Smooth muscle cell (in vitro differentiated cells): ENCODE measurements at regions not wholly inside any gene's neighbourhood (a gene's known extent, or its start where the extent isn't known, plus 50 kb on each side); places are given as distances from the start of the nearest gene placed in this dataset.

Experiments used
- DNase-seq: peaks from one replicate; lab custom pipeline; 2025; ENCODE audit not compliant: unreplicated experiment; lab: John Stamatoyannopoulos, UW
- H2AFZ ChIP-seq: fragments of 200-600 bp; sonication (generic); 2 replicates; pipeline ENCODE4 v1.6.0; 2016; ENCODE audit warnings: antibody characterized with exemption, low read depth, mild to moderate bottlenecking
- H3F3A ChIP-seq: fragments of 200-600 bp; sonication (generic); 2 replicates; pipeline ENCODE4 v1.6.0; 2017; ENCODE audit warnings: antibody characterized with exemption, low read depth
- H3K27ac ChIP-seq: fragments of 200-600 bp; sonication (generic); 2 replicates; pipeline ENCODE4 v1.5.1; 2016; ENCODE audit warnings: low read depth, mild to moderate bottlenecking
- H3K27me3 ChIP-seq: fragments of 200-600 bp; sonication (generic); 2 replicates; pipeline ENCODE4 v1.6.1; 2016; ENCODE audit warnings: low read depth, mild to moderate bottlenecking
- H3K36me3 ChIP-seq: fragments of 200-600 bp; sonication (generic); 2 replicates; pipeline ENCODE4 v1.5.1; 2016; ENCODE audit warnings: low read depth
- H3K4me1 ChIP-seq: fragments of 200-600 bp; sonication (generic); 2 replicates; pipeline ENCODE4 v1.5.1; 2016; ENCODE audit warnings: low read depth
- H3K4me2 ChIP-seq: fragments of 200-600 bp; sonication (generic); 2 replicates; pipeline ENCODE4 v1.6.0; 2016; ENCODE audit warnings: mild to moderate bottlenecking
- H3K4me3 ChIP-seq: fragments of 200-600 bp; sonication (generic); 2 replicates; pipeline ENCODE4 v1.5.1; 2016; ENCODE audit warnings: mild to moderate bottlenecking
- H3K79me2 ChIP-seq: fragments of 200-600 bp; sonication (generic); 2 replicates; pipeline ENCODE4 v1.6.0; 2016; ENCODE audit warnings: low read depth, mild to moderate bottlenecking
- H3K9ac ChIP-seq: fragments of 200-600 bp; sonication (generic); 2 replicates; pipeline ENCODE4 v1.6.0; 2016; ENCODE audit warnings: low read depth
- H3K9me3 ChIP-seq: fragments of 200-600 bp; sonication (generic); replicated peaks from 2 replicates; pipeline ENCODE4 v1.5.1; 2016; ENCODE audit warnings: low read depth
- H4K20me1 ChIP-seq: fragments of 200-600 bp; sonication (generic); 2 replicates; pipeline ENCODE4 v1.6.0; 2016; ENCODE audit warnings: low read depth
- CTCF ChIP-seq: fragments of 200-600 bp; sonication (generic); IDR thresholded peaks from 2 replicates; pipeline ENCODE4 v1.5.1; 2017; ENCODE audit warnings: borderline replicate concordance, mild to moderate bottlenecking, antibody characterized with exemption; ENCODE audit not compliant: insufficient read depth, poor library complexity, severe bottlenecking
- WGBS: methylation state at CpG from one replicate; pipeline ENCODE4 v1.1.7; 2016; ENCODE audit warnings: low lambda C conversion rate; 5-methylcytosine and 5-hydroxymethylcytosine counted together

- no peak overlapping the region for H3K9ac ChIP-seq
- H3K4me3 ChIP-seq, result no peak overlapping the region
- no peak for DNase-seq
- H3K4me1 ChIP-seq, result no peaks in the 10 kb centered on the region
- no peaks in the 10 kb centered on the region for H3K36me3 ChIP-seq
- no peak overlapping the region for H2AFZ ChIP-seq
- H3K4me2 ChIP-seq, result no peak overlapping the region
- H3K27ac ChIP-seq, result no peak overlapping the region
- 67% methylated on average over 4 of the region's 4 CpGs for WGBS
- no peaks in the 10 kb centered on the region for H3F3A ChIP-seq
- H3K79me2 ChIP-seq, result no peaks in the 10 kb centered on the region
- no peak for TF ChIP-seq CTCF
- no peaks in the 10 kb centered on the region for H3K9me3 ChIP-seq
- H4K20me1 ChIP-seq, result no peaks in the 10 kb centered on the region
- no peaks in the 10 kb centered on the region for H3K27me3 ChIP-seq
Measured at GRCh38 chrX:137646472-137646871, 80.5 kb downstream of the ZIC3 start.

- no peak overlapping the region for H3K9ac ChIP-seq
- no peaks in the 10 kb centered on the region for H3K4me1 ChIP-seq
- no peaks in the 10 kb centered on the region for H3K79me2 ChIP-seq
- H3K27ac ChIP-seq, result no peak overlapping the region
- H3K27me3 ChIP-seq, result no peaks in the 10 kb centered on the region
- no peak for TF ChIP-seq CTCF
- WGBS, result 68% methylated on average over 2 of the region's 2 CpGs
- H3K9me3 ChIP-seq, result no peaks in the 10 kb centered on the region
- H3K36me3 ChIP-seq, result no peaks in the 10 kb centered on the region
- H3K4me2 ChIP-seq, result no peak overlapping the region
- no peak overlapping the region for H2AFZ ChIP-seq
- DNase-seq, result no peak
- H4K20me1 ChIP-seq, result no peaks in the 10 kb centered on the region
- H3K4me3 ChIP-seq, result no peak overlapping the region
- no peaks in the 10 kb centered on the region for H3F3A ChIP-seq
Measured at GRCh38 chrX:137651647-137652046, 85.7 kb downstream of the ZIC3 start.

GRCh38 chrX:137652086-137652485 is 86.2 kb downstream of the ZIC3 start:
- no peak overlapping the region for H3K27ac ChIP-seq
- no peak overlapping the region for H2AFZ ChIP-seq
- H4K20me1 ChIP-seq, result no peaks in the 10 kb centered on the region
- H3K27me3 ChIP-seq, result no peaks in the 10 kb centered on the region
- H3F3A ChIP-seq, result no peaks in the 10 kb centered on the region
- no peak for TF ChIP-seq CTCF
- H3K4me2 ChIP-seq, result no peak overlapping the region
- H3K4me3 ChIP-seq, result no peak overlapping the region
- no peaks in the 10 kb centered on the region for H3K4me1 ChIP-seq
- no peaks in the 10 kb centered on the region for H3K36me3 ChIP-seq
- no peaks in the 10 kb centered on the region for H3K79me2 ChIP-seq
- DNase-seq, result no peak
- WGBS, result 91% methylated on average over 3 of the region's 3 CpGs
- H3K9me3 ChIP-seq, result no peaks in the 10 kb centered on the region
- no peak overlapping the region for H3K9ac ChIP-seq

GRCh38 chrX:137654481-137654880 is 88.6 kb downstream of the ZIC3 start:
- Histone ChIP-seq H3F3A (no peaks in the 10 kb centered on the region), H3K9ac (no peak overlapping the region), H3K79me2 (no peaks in the 10 kb centered on the region), H3K9me3 (no peaks in the 10 kb centered on the region), H2AFZ (no peak overlapping the region), H3K4me1 (no peaks in the 10 kb centered on the region), H3K27me3 (no peaks in the 10 kb centered on the region), H3K4me2 (no peak overlapping the region), H3K27ac (no peak overlapping the region), H3K4me3 (no peak overlapping the region), H3K36me3 (no peaks in the 10 kb centered on the region), H4K20me1 (no peaks in the 10 kb centered on the region)
- no peak for TF ChIP-seq CTCF
- no peak for DNase-seq
